Gastrocnemius medialis (tissue), 4 donors: ENCODE measurements at regions not wholly inside any gene's neighbourhood (a gene's known extent, or its start where the extent isn't known, plus 50 kb on each side); places are given as distances from the start of the nearest gene placed in this dataset.

Source experiments
- CTCF ChIP-seq, 5 experiments: fragments of 450-650 bp in 3 of 5; fragments of 200-600 bp in 2 of 5; sonication (generic) in 2 of 5; IDR thresholded peaks in 4 of 5; conservative IDR thresholded peaks in 1 of 5; 1 replicate in 4 of 5; 2 replicates in 1 of 5; pipeline ENCODE4 v1.5.1; 2016 to 2019; ENCODE audit warnings: antibody characterized with exemption in 5 of 5, mild to moderate bottlenecking in 3 of 5, moderate library complexity in 3 of 5
- POLR2A ChIP-seq, 2 donors: fragments of 450-650 bp; IDR thresholded peaks; one replicate each; pipeline ENCODE4 v1.6.1; 2017; ENCODE audit warnings: antibody characterized with exemption in 2 of 2, mild to moderate bottlenecking in 2 of 2, moderate library complexity in 2 of 2

- no peak for TF ChIP-seq CTCF (IDR thresholded peaks at IDR 0.05 in 4 of 5, conservative IDR thresholded peaks at IDR 0.05 in 1 of 5)
- no peak for TF ChIP-seq POLR2A (IDR thresholded peaks at IDR 0.05)
These were observed 502.4 kb downstream of the INSC start for GRCh38 chr11:15617126-15617525.
